Neural progenitor cell (in vitro differentiated cells): ENCODE measurements at regions not wholly inside any gene's neighbourhood (a gene's known extent, or its start where the extent isn't known, plus 50 kb on each side); places are given as distances from the start of the nearest gene placed in this dataset.

Source experiments
- DNase-seq: peaks from one replicate; pipeline ENCODE4 v3.0.0-alpha.2; 2016; ENCODE audit warnings: low spot score
- H2AFZ ChIP-seq: fragments of 200-600 bp; sonication (generic); replicated peaks from 2 replicates; pipeline ENCODE4 v1.6.1; 2016; ENCODE audit warnings: antibody characterized with exemption
- H3F3A ChIP-seq: fragments of 200-600 bp; sonication (generic); 2 replicates; pipeline ENCODE4 v1.6.1; 2016; ENCODE audit warnings: antibody characterized with exemption, low read depth
- H3K27ac ChIP-seq: fragments of 200-600 bp; sonication (generic); 2 replicates; pipeline ENCODE4 v1.5.1; 2016; ENCODE audit warnings: mild to moderate bottlenecking
- H3K27me3 ChIP-seq: fragments of 200-600 bp; sonication (generic); 2 replicates; pipeline ENCODE4 v1.6.1; 2016; ENCODE audit warnings: mild to moderate bottlenecking, moderate library complexity
- H3K36me3 ChIP-seq: fragments of 200-600 bp; sonication (generic); 2 replicates; pipeline ENCODE4 v1.5.1; 2016
- H3K4me1 ChIP-seq: fragments of 200-600 bp; sonication (generic); 2 replicates; pipeline ENCODE4 v1.6.1; 2016; ENCODE audit warnings: mixed run types
- H3K4me2 ChIP-seq: fragments of 200-600 bp; sonication (generic); 2 replicates; pipeline ENCODE4 v1.6.1; 2016
- H3K4me3 ChIP-seq: fragments of 200-600 bp; sonication (generic); 2 replicates; pipeline ENCODE4 v1.5.1; 2016
- H3K79me2 ChIP-seq: fragments of 200-600 bp; sonication (generic); 2 replicates; pipeline ENCODE4 v1.6.1; 2016; ENCODE audit warnings: low read depth
- H3K9ac ChIP-seq: fragments of 200-600 bp; sonication (generic); 2 replicates; pipeline ENCODE4 v1.6.1; 2016
- H3K9me3 ChIP-seq: fragments of 200-600 bp; sonication (generic); 2 replicates; pipeline ENCODE4 v1.5.1; 2016; ENCODE audit warnings: low read depth
- H4K20me1 ChIP-seq: fragments of 200-600 bp; sonication (generic); 2 replicates; pipeline ENCODE4 v1.6.1; 2016; ENCODE audit warnings: low read depth
- H3K27ac Mint-ChIP-seq: 3 replicates; pipeline ENCODE4 v1.8.0; 2021; ENCODE audit warnings: mixed read lengths
- H3K27me3 Mint-ChIP-seq: 2 replicates; pipeline ENCODE4 v1.8.0; 2022; ENCODE audit warnings: low read depth, mild to moderate bottlenecking, inconsistent platforms, moderate library complexity, mixed read lengths; ENCODE audit not compliant: insufficient read depth
- H3K36me3 Mint-ChIP-seq: 3 replicates; pipeline ENCODE4 v1.8.0; 2021; ENCODE audit warnings: mixed read lengths
- H3K4me1 Mint-ChIP-seq: 3 replicates; pipeline ENCODE4 v1.8.0; 2021; ENCODE audit warnings: mixed read lengths
- H3K4me3 Mint-ChIP-seq: 3 replicates; pipeline ENCODE4 v1.8.0; 2021; ENCODE audit warnings: mild to moderate bottlenecking, moderate library complexity, mixed read lengths
- H3K9me3 Mint-ChIP-seq: 3 replicates; pipeline ENCODE4 v1.8.0; 2020; ENCODE audit warnings: mixed read lengths
- CTCF ChIP-seq: fragments of 200-600 bp; sonication (generic); IDR thresholded peaks from 2 replicates; pipeline ENCODE4 v1.5.1; 2017; ENCODE audit warnings: antibody characterized with exemption, mild to moderate bottlenecking
- EZH2 ChIP-seq: fragments of 200-600 bp; sonication (generic); IDR thresholded peaks from 2 replicates; pipeline ENCODE4 v1.6.1; 2017; ENCODE audit warnings: antibody characterized with exemption, mild to moderate bottlenecking, moderate library complexity
- EZH2phosphoT487 ChIP-seq: fragments of 200-600 bp; sonication (generic); IDR thresholded peaks from 2 replicates; pipeline ENCODE4 v1.6.1; 2017; ENCODE audit warnings: antibody characterized with exemption

GRCh38 chr13:70357031-70357430 lies 248.8 kb upstream of the KLHL1 start:
- no peaks in the 10 kb centered on the region for H4K20me1 ChIP-seq
- H3K9me3 ChIP-seq = no peaks in the 10 kb centered on the region
- H3K4me3 ChIP-seq = no peak overlapping the region
- DNase-seq = no peak
- no peaks in the 10 kb centered on the region for H3K36me3 ChIP-seq
- no peak overlapping the region for H3K9ac ChIP-seq
- H3F3A ChIP-seq = no peaks in the 10 kb centered on the region
- Mint-ChIP-seq H3K9me3 (no peaks in the 10 kb centered on the region), H3K4me1 (no peaks in the 10 kb centered on the region), H3K27ac (no peak overlapping the region), H3K36me3 (no peaks in the 10 kb centered on the region), H3K27me3 (no peaks in the 10 kb centered on the region), H3K4me3 (no peak overlapping the region)
- no peak overlapping the region for H3K27ac ChIP-seq
- no peak overlapping the region for H2AFZ ChIP-seq
- H3K79me2 ChIP-seq = no peaks in the 10 kb centered on the region
- TF ChIP-seq CTCF (no peak), EZH2phosphoT487 (no peak), EZH2 (no peak)
- H3K27me3 ChIP-seq = no peaks in the 10 kb centered on the region
- no peak overlapping the region for H3K4me2 ChIP-seq
- H3K4me1 ChIP-seq = no peaks in the 10 kb centered on the region

- no peaks in the 10 kb centered on the region for H3K4me1 Mint-ChIP-seq
- H3K9me3 ChIP-seq = no peaks in the 10 kb centered on the region
- peak; percentile 26 for DNase-seq
- no peaks in the 10 kb centered on the region for H3F3A ChIP-seq
- no peak overlapping the region for H3K27ac ChIP-seq
- H3K36me3 ChIP-seq = no peaks in the 10 kb centered on the region
- H3K4me3 ChIP-seq = no peak overlapping the region
- H3K36me3 Mint-ChIP-seq = no peaks in the 10 kb centered on the region
- no peak overlapping the region for H3K27ac Mint-ChIP-seq
- H3K4me1 ChIP-seq = no peaks in the 10 kb centered on the region
- no peak overlapping the region for H3K4me2 ChIP-seq
- TF ChIP-seq EZH2 (no peak), CTCF (peak; percentile 29), EZH2phosphoT487 (no peak)
- no peaks in the 10 kb centered on the region for H3K79me2 ChIP-seq
- no peak overlapping the region for H2AFZ ChIP-seq
- H3K27me3 ChIP-seq = no peaks in the 10 kb centered on the region
- H3K4me3 Mint-ChIP-seq = no peak overlapping the region
- H4K20me1 ChIP-seq = no peaks in the 10 kb centered on the region
- no peak overlapping the region for H3K9ac ChIP-seq
- no peaks in the 10 kb centered on the region for H3K27me3 Mint-ChIP-seq
- H3K9me3 Mint-ChIP-seq = no peaks in the 10 kb centered on the region
Observed at GRCh38 chr13:70353096-70353495, 244.8 kb upstream of the KLHL1 start.

GRCh38 chr13:70347947-70348620 lies 239.8 kb upstream of the KLHL1 start:
- Histone ChIP-seq H4K20me1 (no peaks in the 10 kb centered on the region), H3K27ac (no peak overlapping the region), H3K9ac (no peak overlapping the region), H3F3A (no peaks in the 10 kb centered on the region), H3K9me3 (no peaks in the 10 kb centered on the region), H3K36me3 (no peaks in the 10 kb centered on the region), H2AFZ (no peak overlapping the region), H3K4me1 (no peaks in the 10 kb centered on the region), H3K4me2 (no peak overlapping the region), H3K27me3 (no peaks in the 10 kb centered on the region), H3K79me2 (no peaks in the 10 kb centered on the region), H3K4me3 (no peak overlapping the region)
- no peaks in the 10 kb centered on the region for H3K27me3 Mint-ChIP-seq
- no peaks in the 10 kb centered on the region for H3K36me3 Mint-ChIP-seq
- no peaks in the 10 kb centered on the region for H3K4me1 Mint-ChIP-seq
- no peak overlapping the region for H3K27ac Mint-ChIP-seq
- TF ChIP-seq EZH2phosphoT487 = no peak
- no peak for TF ChIP-seq CTCF
- TF ChIP-seq EZH2 = no peak
- DNase-seq = no peak
- H3K9me3 Mint-ChIP-seq = no peaks in the 10 kb centered on the region
- no peak overlapping the region for H3K4me3 Mint-ChIP-seq
